ENCODE measurements at regions not wholly inside any gene's neighbourhood (a gene's known extent, or its start where the extent isn't known, plus 50 kb on each side); places are given as distances from the start of the nearest gene placed in this dataset.

DNA sequence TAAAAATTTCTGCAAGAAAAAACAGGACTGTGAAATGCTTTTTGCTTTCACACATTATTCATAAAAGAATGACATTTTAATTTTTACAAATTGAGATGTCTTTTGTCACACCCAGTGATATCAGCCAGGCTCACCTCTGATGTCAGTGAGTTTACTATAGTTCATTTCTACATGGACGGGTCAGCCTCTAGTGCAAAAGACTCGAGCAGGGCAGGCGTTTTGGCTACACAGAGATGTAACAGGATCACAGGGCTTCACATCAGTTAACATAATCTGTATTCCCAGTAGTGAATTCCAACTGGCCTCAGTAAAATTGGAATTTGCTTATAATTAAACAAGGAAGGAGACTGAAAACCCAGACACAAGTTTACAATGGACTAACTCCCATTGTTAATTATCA is 275.6 kb upstream of the ZSWIM2 start:
- TF ChIP-seq, protein P1, sequence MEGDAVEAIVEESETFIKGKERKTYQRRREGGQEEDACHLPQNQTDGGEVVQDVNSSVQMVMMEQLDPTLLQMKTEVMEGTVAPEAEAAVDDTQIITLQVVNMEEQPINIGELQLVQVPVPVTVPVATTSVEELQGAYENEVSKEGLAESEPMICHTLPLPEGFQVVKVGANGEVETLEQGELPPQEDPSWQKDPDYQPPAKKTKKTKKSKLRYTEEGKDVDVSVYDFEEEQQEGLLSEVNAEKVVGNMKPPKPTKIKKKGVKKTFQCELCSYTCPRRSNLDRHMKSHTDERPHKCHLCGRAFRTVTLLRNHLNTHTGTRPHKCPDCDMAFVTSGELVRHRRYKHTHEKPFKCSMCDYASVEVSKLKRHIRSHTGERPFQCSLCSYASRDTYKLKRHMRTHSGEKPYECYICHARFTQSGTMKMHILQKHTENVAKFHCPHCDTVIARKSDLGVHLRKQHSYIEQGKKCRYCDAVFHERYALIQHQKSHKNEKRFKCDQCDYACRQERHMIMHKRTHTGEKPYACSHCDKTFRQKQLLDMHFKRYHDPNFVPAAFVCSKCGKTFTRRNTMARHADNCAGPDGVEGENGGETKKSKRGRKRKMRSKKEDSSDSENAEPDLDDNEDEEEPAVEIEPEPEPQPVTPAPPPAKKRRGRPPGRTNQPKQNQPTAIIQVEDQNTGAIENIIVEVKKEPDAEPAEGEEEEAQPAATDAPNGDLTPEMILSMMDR (IDR thresholded peaks at IDR 0.05): no peak
- no peak for TF ChIP-seq EP300 (IDR thresholded peaks at IDR 0.05)
